Forelimb muscle (tissue), 1 donor: ENCODE measurements at regions not wholly inside any gene's neighbourhood (a gene's known extent, or its start where the extent isn't known, plus 50 kb on each side); places are given as distances from the start of the nearest gene placed in this dataset.
"Not testable (repeated sequence)": the region's sequence is repeated elsewhere in the genome, so short reads cannot be mapped to it uniquely, and the experiment has no call there.

Source experiments
- DNase-seq: peaks from one replicate; pipeline ENCODE4 v3.0.0-alpha.2; 2013; ENCODE audit warnings: low read depth

DNA sequence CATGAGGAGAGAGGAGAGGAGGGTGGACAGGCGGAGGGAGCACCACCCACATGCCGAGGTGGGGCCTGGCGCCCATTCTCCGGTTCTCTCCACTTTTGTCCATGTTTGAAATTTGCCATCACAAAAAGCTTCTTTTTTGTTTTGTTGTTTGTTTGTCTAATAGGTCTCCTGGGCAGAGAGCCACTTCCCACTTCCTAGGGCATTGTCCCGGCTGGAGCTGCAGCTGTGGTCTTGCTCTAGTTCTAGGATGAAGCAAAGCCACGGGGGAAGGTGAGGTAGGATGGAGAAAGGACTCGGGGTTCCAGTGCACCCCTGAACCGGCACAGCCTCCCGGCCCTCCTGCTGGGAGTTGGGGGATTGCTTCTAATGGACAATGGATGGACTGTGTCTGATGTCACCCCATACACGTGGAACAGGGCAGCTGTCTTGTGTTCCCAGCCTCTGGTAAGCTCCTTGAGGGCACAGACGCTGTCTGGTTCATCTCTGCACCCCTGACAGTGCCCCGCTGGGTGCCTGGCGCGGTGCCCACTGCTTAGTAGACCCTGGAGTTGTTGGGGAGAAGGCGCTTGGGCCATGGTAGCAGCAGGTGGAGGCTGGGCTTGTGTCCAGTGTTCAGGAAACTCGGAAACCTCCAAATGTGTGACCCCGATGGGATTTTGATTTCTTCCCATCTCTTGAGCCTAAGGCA, 278.4 kb downstream of the NDUFA10 start:
- DNase-seq: no peak

DNA sequence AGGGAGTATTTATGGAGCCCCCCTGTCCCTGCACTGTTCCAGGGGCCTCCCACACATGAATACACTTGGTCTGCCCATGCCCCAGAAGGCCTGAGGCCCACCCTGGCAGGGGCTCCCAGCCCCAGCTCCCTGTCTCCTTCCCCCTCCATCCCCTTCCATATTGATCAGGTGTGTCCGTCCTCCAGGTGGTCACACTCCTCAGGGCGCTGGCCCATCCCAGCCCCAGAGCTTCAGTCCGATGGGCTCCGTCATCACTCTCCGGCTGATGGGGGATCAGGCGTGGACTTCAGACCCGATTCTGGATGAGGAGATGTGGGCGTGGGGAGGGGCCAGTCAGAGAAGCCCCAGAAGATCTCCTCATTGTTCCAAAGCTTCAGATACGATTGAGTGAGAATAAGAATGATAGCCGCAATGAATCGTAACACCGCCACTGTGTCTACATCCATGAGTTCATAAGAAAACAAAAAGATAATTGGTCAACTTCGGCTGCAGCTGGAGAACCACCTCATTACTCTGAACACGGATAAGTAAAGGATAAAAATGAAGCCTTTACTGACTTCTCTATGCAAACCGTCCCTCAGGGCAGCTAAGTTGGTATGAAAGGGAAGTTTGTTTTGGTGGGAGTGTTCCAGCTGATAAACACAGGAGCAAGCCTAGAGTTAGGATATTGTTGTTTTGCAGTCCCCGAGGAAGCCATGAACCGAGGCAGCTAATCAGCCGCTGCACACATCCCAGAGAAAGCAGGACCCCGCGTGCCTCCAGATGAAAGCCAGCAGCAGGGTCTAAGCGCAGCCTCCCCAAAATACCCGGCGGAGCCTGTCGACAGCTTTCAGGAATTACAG, 279.5 kb downstream of the NDUFA10 start:
- DNase-seq: no peak

- no peak for DNase-seq
Observed at GRCh38 chr2:239744706-239745340, 280.3 kb downstream of the NDUFA10 start.

DNA sequence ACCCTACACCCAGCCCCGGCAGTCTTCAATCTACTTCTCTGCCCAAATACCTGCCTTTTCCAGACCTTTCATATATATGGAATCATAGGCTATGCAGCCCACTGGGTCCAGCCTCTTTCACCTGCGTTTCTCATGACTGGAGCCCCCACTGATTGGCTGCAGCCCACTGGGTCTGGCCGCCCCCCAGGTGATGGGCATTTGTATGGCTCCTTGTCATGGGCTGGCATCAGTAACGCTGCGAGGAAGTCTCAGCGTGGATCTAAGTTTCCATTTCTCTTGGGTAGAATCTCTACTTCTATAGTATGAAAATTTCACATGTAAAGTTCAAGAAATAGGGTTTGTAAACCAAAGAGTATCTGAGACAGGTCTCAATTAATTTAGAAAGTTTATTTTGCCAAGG, 281.9 kb downstream of the NDUFA10 start:
- DNase-seq: no peak

DNA sequence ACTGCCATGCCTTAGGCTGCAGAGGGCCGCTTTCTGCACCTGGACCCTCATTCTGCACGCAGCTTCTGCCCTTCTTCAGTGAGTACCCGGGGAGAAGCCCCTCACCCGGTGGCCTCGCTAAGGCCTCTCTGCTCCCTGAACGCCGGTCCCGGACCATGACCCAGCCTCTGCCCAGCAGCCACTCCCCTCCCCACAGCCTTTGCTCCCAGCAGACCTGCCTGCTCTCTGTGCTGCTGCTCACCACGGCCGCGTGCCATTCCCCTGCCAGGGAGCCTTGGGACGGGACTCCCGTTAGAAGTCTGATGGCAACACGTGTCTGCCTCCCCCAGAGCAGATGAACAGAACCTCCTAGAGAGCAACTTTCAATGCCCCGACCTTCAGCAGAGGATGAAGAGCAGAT, 282.8 kb downstream of the NDUFA10 start:
- no peak for DNase-seq

- no peak for DNase-seq
Observed at GRCh38 chr2:239739206-239739605, 285.9 kb downstream of the NDUFA10 start.

DNA sequence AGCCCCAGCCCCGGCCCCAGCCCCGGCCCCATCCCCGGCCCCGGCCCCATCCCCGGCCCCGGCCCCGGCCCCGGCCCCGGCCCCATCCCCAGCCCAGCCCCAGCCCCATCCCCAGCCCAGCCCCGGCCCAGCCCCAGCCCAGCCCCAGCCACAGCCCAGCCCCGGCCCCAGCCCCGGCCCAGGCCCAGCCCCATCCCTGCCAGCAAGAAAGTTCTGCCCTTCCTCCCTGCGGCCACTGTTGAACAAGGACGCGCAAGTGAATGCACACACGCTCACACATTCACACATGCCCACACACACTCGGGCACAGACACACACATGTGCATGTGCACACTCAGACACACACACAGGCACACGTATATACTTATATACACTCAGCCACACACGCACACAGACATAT, 287.0 kb downstream of the NDUFA10 start:
- DNase-seq: no peak

DNA sequence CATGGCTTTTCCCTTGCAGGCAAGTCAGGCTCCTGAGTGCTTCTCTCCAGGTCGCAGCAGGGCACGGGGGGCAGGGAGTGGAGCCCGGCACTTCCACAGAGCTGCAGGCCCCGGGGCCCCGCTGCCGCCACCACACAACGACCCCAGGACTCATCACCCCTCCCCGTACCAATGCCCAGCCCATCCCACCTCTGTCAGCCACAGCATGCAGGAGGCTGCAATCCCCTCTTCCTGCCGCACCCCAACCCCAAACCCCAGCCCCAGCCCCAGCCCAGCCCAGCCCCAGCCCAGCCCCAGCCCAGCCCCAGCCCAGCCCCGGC, 288.0 kb downstream of the NDUFA10 start:
- DNase-seq: no peak

- no peak for DNase-seq
Observed at GRCh38 chr2:239736358-239737143, 288.6 kb downstream of the NDUFA10 start.

- DNase-seq: no peak
Observed at GRCh38 chr2:239735829-239736357, 289.2 kb downstream of the NDUFA10 start.

DNA sequence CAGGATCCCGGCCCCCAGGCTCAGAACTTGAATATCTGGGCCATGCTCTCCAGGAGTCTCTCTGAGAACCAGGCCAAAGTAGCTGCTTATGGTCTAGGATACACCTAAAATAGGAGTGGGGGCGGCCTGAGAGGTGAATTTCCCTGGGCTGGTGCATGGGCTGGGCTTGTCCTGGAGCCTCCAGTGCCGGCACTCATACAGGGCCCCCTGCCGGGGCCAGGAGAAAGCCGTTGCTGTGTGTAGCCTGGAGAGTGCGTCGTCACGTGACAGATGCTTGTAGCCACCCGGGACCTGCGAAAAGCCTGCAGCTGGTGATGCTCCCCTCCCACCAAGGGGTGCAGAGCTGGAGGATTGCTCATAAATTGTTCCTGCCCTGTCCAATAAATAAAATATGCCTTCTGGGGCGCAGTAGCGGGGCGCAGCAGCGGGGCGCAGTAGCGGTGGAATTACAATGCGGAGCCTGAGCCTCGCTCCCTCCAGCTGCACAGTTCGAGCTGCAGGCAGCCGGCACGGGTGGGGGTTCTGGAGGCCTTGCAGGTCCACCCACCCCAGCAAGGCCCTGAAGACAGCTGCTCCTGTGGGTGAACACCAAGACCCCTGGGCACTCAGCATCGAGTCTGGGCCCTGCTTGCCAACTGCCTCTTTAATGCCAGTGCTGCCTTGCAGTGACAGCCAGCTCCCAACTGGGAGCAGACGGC, 289.9 kb downstream of the NDUFA10 start:
- no peak for DNase-seq

- no peak for DNase-seq
Observed at GRCh38 chr2:239734436-239735005, 290.6 kb downstream of the NDUFA10 start.

DNA sequence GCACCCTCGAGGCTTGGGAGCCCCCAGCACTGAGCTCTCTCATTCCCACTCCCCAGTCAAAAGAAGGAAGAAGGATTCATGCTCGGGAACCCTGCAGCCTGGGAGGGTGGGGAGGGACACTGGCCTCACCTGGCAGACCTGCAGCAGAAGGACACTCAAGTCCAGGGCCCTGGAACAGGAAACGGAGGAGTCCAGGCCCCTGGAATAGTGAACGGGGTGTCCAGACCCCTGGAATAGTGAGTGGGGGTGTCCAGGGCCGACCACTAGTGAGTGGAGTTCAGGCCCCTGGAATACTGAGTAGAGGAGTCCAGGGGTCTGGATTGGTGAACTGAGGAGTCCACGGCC, 292.5 kb downstream of the NDUFA10 start:
- DNase-seq: no peak

DNA sequence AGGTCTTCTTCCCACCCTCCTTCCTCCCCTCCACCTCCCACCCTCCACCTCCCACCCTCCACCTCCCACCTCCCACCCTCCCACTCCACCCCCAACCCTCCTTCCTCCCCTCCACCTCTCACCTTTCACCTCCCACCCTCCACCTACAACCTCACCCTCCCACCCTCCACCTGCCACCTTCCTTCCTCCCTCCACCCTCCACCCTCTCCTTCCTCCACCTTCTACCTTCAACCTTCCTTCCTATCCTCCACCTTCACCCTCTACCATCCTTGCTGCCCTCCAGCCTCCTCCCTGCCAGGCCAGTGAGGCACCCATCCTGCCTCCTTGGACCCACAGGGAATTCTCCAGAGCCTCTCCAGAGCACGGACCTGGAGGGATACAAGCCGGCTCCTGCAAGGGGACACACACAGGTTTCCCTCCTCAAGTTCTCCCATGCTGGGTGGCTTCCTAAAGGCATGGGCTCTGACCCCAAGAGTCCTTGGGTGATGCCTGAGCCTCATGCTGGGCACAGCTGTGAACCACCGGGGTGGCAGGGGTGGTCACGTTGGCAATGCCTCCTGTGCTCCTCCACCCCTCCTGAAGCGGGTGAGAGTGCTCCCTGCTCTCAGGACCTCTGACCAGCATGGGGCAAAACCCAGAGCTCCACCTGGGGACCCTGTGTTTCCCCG, 293.0 kb downstream of the NDUFA10 start:
- DNase-seq: no peak

DNA sequence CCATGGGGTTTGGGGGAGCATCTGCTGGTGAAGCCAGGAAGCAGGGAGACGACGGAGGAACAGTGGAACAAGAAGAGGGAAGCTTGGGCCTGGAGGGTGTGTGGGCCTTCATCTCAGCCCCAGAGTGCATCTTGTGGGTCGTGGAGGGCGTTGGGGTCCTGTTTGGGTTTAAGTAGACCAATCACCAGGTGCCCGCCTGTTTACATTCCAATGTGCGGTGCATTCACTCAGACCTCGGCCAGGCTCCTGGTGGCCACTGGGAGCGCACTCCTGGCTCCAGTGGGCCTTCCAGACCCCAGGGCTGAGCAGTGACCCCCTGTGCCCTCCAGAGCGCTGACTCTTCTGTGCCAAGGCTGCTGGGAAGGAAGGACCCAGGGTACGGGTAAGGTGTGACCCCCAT, 293.7 kb downstream of the NDUFA10 start:
- no peak for DNase-seq

DNA sequence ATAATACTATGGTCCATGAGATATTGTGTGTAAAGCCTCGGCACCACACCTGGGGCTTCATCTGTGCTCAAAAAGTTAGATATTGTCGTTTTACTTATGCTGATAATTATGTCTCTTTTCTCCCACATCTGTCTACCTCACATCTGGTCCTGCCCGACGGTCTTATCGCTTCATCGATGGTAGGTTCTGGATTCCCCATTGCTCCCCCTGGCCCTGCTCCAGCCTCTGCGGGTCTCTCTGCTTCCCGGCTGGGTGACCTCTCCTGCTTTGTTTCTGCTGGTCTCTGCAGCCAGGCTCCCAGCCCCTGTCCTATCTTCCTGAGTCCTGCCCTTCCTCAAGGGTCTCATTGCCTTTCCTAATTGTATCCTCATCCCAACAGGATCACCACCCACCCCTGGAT, 294.2 kb downstream of the NDUFA10 start:
- DNase-seq: no peak

- DNase-seq: not testable (repeated sequence)
Observed at GRCh38 chr2:239730567-239730882, 294.6 kb downstream of the NDUFA10 start.

GRCh38 chr2:239729681-239730566, 295.2 kb downstream of the NDUFA10 start:
- DNase-seq: no peak

- no peak for DNase-seq
Observed at GRCh38 chr2:239729151-239729550, 296.0 kb downstream of the NDUFA10 start.

DNA sequence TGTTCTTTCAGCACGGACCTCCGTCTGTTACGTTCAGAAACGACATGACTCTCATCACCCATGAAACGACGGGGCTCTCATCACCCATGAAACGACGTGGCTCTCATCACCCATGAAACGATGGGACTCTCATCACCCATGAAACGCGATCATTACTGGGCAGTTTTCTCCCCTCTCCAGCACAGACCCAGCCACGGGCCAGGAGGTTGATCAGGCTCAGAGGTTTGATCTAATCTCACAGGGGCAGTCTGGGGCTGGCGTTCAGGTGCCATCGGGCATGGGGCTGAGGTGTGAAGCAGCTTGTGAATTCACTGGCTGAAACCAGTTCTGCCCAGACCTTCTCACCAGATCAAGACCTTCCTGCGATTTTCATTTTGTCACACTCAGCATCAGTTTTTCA, 296.4 kb downstream of the NDUFA10 start:
- DNase-seq: no peak
